ENCODE measurements at regions not wholly inside any gene's neighbourhood (a gene's known extent, or its start where the extent isn't known, plus 50 kb on each side); places are given as distances from the start of the nearest gene placed in this dataset.

- no peak for DNase-seq (ENCODE audit: low read depth)
- no peak for TF ChIP-seq CTCF (conservative IDR thresholded peaks at IDR 0.05; ENCODE audit: low read depth, low read length)
- H3K4me3 ChIP-seq (ENCODE audit: low read length) = no peak overlapping the region
Observed at GRCh38 chr11:134562941-134563471, 151.0 kb upstream of the B3GAT1 start.

- no peak overlapping the region for H3K4me3 ChIP-seq (ENCODE audit: low read length)
- no peak for DNase-seq (ENCODE audit: low read depth)
- no peak for TF ChIP-seq CTCF (conservative IDR thresholded peaks at IDR 0.05; ENCODE audit: low read depth, low read length)
Observed at GRCh38 chr11:134562196-134562595, 150.2 kb upstream of the B3GAT1 start.

GRCh38 chr11:134561331-134561720 is 149.3 kb upstream of the B3GAT1 start:
- DNase-seq (ENCODE audit: low read depth) = no peak
- no peak overlapping the region for H3K4me3 ChIP-seq (ENCODE audit: low read length)
- TF ChIP-seq CTCF (conservative IDR thresholded peaks at IDR 0.05; ENCODE audit: low read depth, low read length) = no peak

GRCh38 chr11:134560566-134561330 is 148.7 kb upstream of the B3GAT1 start:
- no peak for DNase-seq (ENCODE audit: low read depth)
- TF ChIP-seq CTCF (conservative IDR thresholded peaks at IDR 0.05; ENCODE audit: low read depth, low read length) = no peak
- H3K4me3 ChIP-seq (ENCODE audit: low read length) = no peak overlapping the region

GRCh38 chr11:134560066-134560465 is 148.0 kb upstream of the B3GAT1 start:
- DNase-seq (ENCODE audit: low read depth) = no peak
- H3K4me3 ChIP-seq (ENCODE audit: low read length) = no peak overlapping the region
- TF ChIP-seq CTCF (conservative IDR thresholded peaks at IDR 0.05; ENCODE audit: low read depth, low read length) = no peak

GRCh38 chr11:134559602-134559962 is 147.5 kb upstream of the B3GAT1 start:
- no peak for DNase-seq (ENCODE audit: low read depth)
- no peak overlapping the region for H3K4me3 ChIP-seq (ENCODE audit: low read length)
- no peak for TF ChIP-seq CTCF (conservative IDR thresholded peaks at IDR 0.05; ENCODE audit: low read depth, low read length)

- H3K4me3 ChIP-seq (ENCODE audit: low read length) = no peak overlapping the region
- DNase-seq (ENCODE audit: low read depth) = no peak
- no peak for TF ChIP-seq CTCF (conservative IDR thresholded peaks at IDR 0.05; ENCODE audit: low read depth, low read length)
Observed at GRCh38 chr11:134558916-134559601, 147.0 kb upstream of the B3GAT1 start.
